ENCODE measurements at regions not wholly inside any gene's neighbourhood (a gene's known extent, or its start where the extent isn't known, plus 50 kb on each side); places are given as distances from the start of the nearest gene placed in this dataset.
"Not testable (repeated sequence)": the region's sequence is repeated elsewhere in the genome, so short reads cannot be mapped to it uniquely, and the experiment has no call there.

DNA sequence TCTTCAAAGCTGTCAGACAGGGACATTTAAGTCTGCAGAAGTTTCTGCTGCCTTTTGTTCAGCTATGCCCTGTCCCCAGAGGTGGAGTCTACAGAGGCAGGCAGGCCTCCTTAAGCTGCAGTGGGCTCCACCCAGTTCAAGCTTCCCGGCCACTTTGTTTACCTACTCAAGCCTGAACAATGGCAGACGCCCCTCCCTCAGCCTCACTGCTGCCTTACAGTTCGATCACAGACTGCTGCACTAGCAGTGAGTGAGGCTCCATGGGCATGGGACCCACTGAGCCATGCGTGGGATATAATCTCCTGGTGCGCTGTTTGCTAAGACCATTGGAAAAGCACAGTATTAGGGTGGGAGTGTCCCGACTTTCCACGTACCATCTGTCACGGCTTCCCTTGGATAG is 585.9 kb upstream of the HS3ST5 start:
- CTCF ChIA-PET, result not testable (repeated sequence)
- 99% methylated on average over 6 of the region's 8 CpGs for WGBS (ENCODE audit: insufficient coverage)

DNA sequence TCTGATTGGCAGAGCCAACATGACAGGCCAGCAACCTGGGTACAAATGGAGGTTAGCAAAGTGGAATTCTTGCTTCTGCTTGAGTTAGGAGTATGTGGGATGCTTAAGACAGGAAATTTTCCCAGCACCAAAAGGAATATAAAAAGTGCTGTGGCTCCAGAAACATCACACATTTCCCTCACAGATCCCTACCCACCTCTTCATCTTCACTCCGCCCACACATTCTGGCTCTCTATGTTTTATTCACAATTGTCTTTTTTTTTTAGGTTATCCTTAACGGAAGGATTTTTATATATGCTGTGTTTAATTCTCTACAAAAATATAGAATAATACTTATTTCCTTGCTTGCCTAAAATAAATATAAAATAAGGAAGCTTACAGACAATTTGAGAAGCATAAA is 563.3 kb upstream of the HS3ST5 start:
- no peak overlapping the region for H3K27ac ChIP-seq (ENCODE audit: insufficient read depth in 1 of 2, low read depth in 1 of 2, low read length in 2 of 2, poor library complexity in 1 of 2, severe bottlenecking in 2 of 2)
- no peak overlapping the region for H3K4me3 ChIP-seq (ENCODE audit: control insufficient read depth in 1 of 7, extremely low read depth in 1 of 7, insufficient read depth in 4 of 7, low read depth in 2 of 7, low read length in 6 of 7)
- H3K4me1 ChIP-seq (ENCODE audit: control extremely low read depth in 1 of 4, control insufficient read depth in 4 of 4, insufficient read depth in 4 of 4, low read length in 3 of 4), result no peaks in the 10 kb centered on the region
- DNase-seq, result no peak
- no peaks in the 10 kb centered on the region for H3K27me3 ChIP-seq (replicated peaks in 2 of 5; ENCODE audit: control insufficient read depth in 4 of 5, insufficient read depth in 5 of 5, low read length in 4 of 5)
- WGBS (ENCODE audit: insufficient coverage), result no CpG with 5 or more reads among the region's 2 CpGs
- ChIA-PET POLR2A (no interaction called here), CTCF (no interaction called here)
- H3K9me3 ChIP-seq (ENCODE audit: control extremely low read depth in 1 of 5, control insufficient read depth in 4 of 5, insufficient read depth in 2 of 5, low read depth in 1 of 5, low read length in 4 of 5), result no peaks in the 10 kb centered on the region
- no peaks in the 10 kb centered on the region for H3K36me3 ChIP-seq (ENCODE audit: control insufficient read depth in 4 of 4, insufficient read depth in 4 of 4, low read length in 3 of 4)

More for the DNA sequence above, 585.9 kb upstream of the HS3ST5 start:
- H3K9me3 ChIP-seq (ENCODE audit: control extremely low read depth in 1 of 5, control insufficient read depth in 4 of 5, insufficient read depth in 2 of 5, low read depth in 1 of 5, low read length in 4 of 5); H3K27ac ChIP-seq (ENCODE audit: insufficient read depth in 1 of 2, low read depth in 1 of 2, low read length in 2 of 2, poor library complexity in 1 of 2, severe bottlenecking in 2 of 2); DNase-seq; H3K4me1 ChIP-seq (ENCODE audit: control extremely low read depth in 1 of 4, control insufficient read depth in 4 of 4, insufficient read depth in 4 of 4, low read length in 3 of 4); H3K4me3 ChIP-seq (ENCODE audit: control insufficient read depth in 1 of 7, extremely low read depth in 1 of 7, insufficient read depth in 4 of 7, low read depth in 2 of 7, low read length in 6 of 7); POLR2A ChIA-PET; H3K27me3 ChIP-seq (replicated peaks in 2 of 5; ENCODE audit: control insufficient read depth in 4 of 5, insufficient read depth in 5 of 5, low read length in 4 of 5); H3K36me3 ChIP-seq (ENCODE audit: control insufficient read depth in 4 of 4, insufficient read depth in 4 of 4, low read length in 3 of 4): not testable (repeated sequence)

DNA sequence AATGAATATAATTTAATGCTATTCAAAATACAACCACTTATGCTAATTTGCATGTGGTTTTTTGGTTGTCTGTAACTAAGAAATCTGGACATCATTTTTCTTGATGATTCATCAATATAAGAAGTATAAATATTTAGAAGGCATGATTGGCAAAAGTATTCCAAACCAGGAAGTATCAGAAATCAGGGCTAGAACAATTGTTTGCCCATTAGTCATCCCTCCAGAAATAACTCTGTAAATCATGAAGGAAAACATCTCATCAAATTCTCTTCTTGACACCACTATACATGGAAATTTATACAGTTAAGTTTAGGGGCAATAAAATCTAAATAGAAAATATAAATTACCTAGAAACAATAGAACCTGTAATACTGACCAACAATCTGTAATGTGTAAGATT is 554.7 kb upstream of the HS3ST5 start:
- Histone ChIP-seq H3K27ac (ENCODE audit: insufficient read depth in 1 of 2, low read depth in 1 of 2, low read length in 2 of 2, poor library complexity in 1 of 2, severe bottlenecking in 2 of 2) (no peak overlapping the region), H3K4me1 (ENCODE audit: control extremely low read depth in 1 of 4, control insufficient read depth in 4 of 4, insufficient read depth in 4 of 4, low read length in 3 of 4) (no peaks in the 10 kb centered on the region), H3K36me3 (ENCODE audit: control insufficient read depth in 4 of 4, insufficient read depth in 4 of 4, low read length in 3 of 4) (no peaks in the 10 kb centered on the region), H3K4me3 (ENCODE audit: control insufficient read depth in 1 of 7, extremely low read depth in 1 of 7, insufficient read depth in 4 of 7, low read depth in 2 of 7, low read length in 6 of 7) (no peak overlapping the region), H3K27me3 (replicated peaks in 2 of 5; ENCODE audit: control insufficient read depth in 4 of 5, insufficient read depth in 5 of 5, low read length in 4 of 5) (no peaks in the 10 kb centered on the region), H3K9me3 (ENCODE audit: control extremely low read depth in 1 of 5, control insufficient read depth in 4 of 5, insufficient read depth in 2 of 5, low read depth in 1 of 5, low read length in 4 of 5) (peaks cover 0 to 6% (median 0%) of the 10 kb centered on the region in 5 experiments)
- ChIA-PET POLR2A (no interaction called here), CTCF (no interaction called here)
- no peak for DNase-seq

DNA sequence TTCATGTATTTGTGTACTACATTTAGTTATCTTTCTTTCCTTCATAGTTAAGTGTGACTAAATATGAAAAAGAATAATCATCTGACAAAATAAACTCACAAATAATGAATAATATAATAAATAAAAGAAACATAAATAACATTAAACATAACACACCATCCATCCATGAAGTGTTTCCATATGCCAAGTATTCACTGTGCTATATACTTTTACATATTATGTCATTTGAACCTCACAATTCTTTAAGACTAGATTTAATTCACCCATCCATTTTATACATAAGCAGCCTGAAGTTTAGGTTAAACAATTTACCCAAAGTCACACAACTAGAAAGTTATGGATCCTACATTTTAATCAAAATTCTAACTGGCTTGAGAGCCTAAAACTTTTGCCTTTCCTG is 549.4 kb upstream of the HS3ST5 start:
- H3K4me1 ChIP-seq (ENCODE audit: control extremely low read depth in 1 of 4, control insufficient read depth in 4 of 4, insufficient read depth in 4 of 4, low read length in 3 of 4), result no peaks in the 10 kb centered on the region
- ChIA-PET POLR2A (no interaction called here), CTCF (no interaction called here)
- H3K4me3 ChIP-seq (ENCODE audit: control insufficient read depth in 1 of 7, extremely low read depth in 1 of 7, insufficient read depth in 4 of 7, low read depth in 2 of 7, low read length in 6 of 7), result no peak overlapping the region
- H3K27me3 ChIP-seq (replicated peaks in 2 of 5; ENCODE audit: control insufficient read depth in 4 of 5, insufficient read depth in 5 of 5, low read length in 4 of 5), result no peaks in the 10 kb centered on the region
- no peaks in the 10 kb centered on the region for H3K9me3 ChIP-seq (ENCODE audit: control extremely low read depth in 1 of 5, control insufficient read depth in 4 of 5, insufficient read depth in 2 of 5, low read depth in 1 of 5, low read length in 4 of 5)
- H3K36me3 ChIP-seq (ENCODE audit: control insufficient read depth in 4 of 4, insufficient read depth in 4 of 4, low read length in 3 of 4), result no peaks in the 10 kb centered on the region
- H3K27ac ChIP-seq (ENCODE audit: insufficient read depth in 1 of 2, low read depth in 1 of 2, low read length in 2 of 2, poor library complexity in 1 of 2, severe bottlenecking in 2 of 2), result no peak overlapping the region
- no peak for DNase-seq

DNA sequence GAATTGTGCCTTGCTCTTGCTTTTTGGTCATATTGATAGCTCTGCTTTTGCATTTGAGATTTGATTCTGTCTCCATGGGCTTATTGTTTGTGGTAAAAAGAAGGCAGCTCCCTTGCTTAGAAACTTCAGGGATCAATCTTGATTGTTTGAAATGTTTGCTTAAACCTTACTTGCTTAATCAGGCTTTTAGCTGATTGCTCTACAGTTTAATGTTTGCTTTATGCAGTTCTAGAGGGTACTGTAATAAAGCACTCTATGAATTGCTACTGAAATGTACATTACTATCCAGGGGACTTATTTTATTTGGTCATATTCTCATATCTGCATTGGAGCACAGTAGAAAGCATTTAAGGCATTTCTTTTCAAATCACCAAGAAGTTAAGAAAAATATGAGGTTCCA is 545.4 kb upstream of the HS3ST5 start:
- CTCF ChIA-PET, result no interaction called here
- Histone ChIP-seq H3K4me1 (ENCODE audit: control extremely low read depth in 1 of 4, control insufficient read depth in 4 of 4, insufficient read depth in 4 of 4, low read length in 3 of 4) (no peaks in the 10 kb centered on the region), H3K9me3 (ENCODE audit: control extremely low read depth in 1 of 5, control insufficient read depth in 4 of 5, insufficient read depth in 2 of 5, low read depth in 1 of 5, low read length in 4 of 5) (no peaks in the 10 kb centered on the region), H3K27ac (ENCODE audit: insufficient read depth in 1 of 2, low read depth in 1 of 2, low read length in 2 of 2, poor library complexity in 1 of 2, severe bottlenecking in 2 of 2) (no peak overlapping the region), H3K27me3 (replicated peaks in 2 of 5; ENCODE audit: control insufficient read depth in 4 of 5, insufficient read depth in 5 of 5, low read length in 4 of 5) (no peaks in the 10 kb centered on the region), H3K36me3 (ENCODE audit: control insufficient read depth in 4 of 4, insufficient read depth in 4 of 4, low read length in 3 of 4) (no peaks in the 10 kb centered on the region), H3K4me3 (ENCODE audit: control insufficient read depth in 1 of 7, extremely low read depth in 1 of 7, insufficient read depth in 4 of 7, low read depth in 2 of 7, low read length in 6 of 7) (no peak overlapping the region)
- no peak for DNase-seq
- POLR2A ChIA-PET, result no interaction called here

DNA sequence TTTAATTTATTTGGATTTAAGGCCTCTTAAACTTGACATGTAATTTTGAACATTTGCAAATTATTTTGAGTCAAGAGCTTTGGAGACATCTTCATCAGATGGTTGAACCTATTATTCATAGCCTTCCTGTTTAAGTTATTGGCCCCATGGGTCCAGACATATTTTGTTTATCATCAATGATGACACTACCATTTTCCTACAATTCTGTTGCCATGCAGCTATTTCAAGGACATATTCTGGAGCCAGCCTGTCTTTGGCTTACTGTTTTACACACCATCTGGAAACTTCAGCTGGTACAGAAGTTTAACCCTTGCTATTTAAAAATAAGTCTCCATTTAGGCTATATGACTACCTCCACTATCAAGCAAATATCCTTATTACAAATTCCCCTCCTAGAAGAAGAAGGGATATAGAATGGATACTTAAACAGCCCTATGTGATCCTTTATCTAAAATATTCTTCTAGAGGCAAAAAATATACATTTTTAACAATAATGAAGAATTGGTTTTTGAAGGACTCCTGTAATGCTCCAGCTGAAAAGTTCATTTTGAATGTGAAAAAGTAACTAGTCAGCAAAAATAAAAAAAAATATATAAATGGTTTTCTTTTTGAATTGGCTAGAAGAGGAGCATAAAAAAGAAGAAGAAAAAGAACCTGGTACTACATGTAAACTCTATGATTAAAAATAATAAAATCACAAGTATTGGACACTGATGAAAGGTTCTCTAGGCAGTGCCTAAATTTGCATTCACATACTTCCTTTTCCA is 544.0 kb upstream of the HS3ST5 start:
- DNase-seq, result no peak
- ChIA-PET CTCF (interaction anchor here (1.4 kb wide), 1 partner anchor 9 kb away, joined by 3 read pairs; no protein-coding TSS in a partner anchor), POLR2A (no interaction called here)
- H3K9me3 ChIP-seq (ENCODE audit: control extremely low read depth in 1 of 5, control insufficient read depth in 4 of 5, insufficient read depth in 2 of 5, low read depth in 1 of 5, low read length in 4 of 5), result no peaks in the 10 kb centered on the region
- no peaks in the 10 kb centered on the region for H3K27me3 ChIP-seq (replicated peaks in 2 of 5; ENCODE audit: control insufficient read depth in 4 of 5, insufficient read depth in 5 of 5, low read length in 4 of 5)
- no peak overlapping the region for H3K27ac ChIP-seq (ENCODE audit: insufficient read depth in 1 of 2, low read depth in 1 of 2, low read length in 2 of 2, poor library complexity in 1 of 2, severe bottlenecking in 2 of 2)
- no peak overlapping the region for H3K4me3 ChIP-seq (ENCODE audit: control insufficient read depth in 1 of 7, extremely low read depth in 1 of 7, insufficient read depth in 4 of 7, low read depth in 2 of 7, low read length in 6 of 7)
- H3K4me1 ChIP-seq (ENCODE audit: control extremely low read depth in 1 of 4, control insufficient read depth in 4 of 4, insufficient read depth in 4 of 4, low read length in 3 of 4), result no peaks in the 10 kb centered on the region
- H3K36me3 ChIP-seq (ENCODE audit: control insufficient read depth in 4 of 4, insufficient read depth in 4 of 4, low read length in 3 of 4), result no peaks in the 10 kb centered on the region

DNA sequence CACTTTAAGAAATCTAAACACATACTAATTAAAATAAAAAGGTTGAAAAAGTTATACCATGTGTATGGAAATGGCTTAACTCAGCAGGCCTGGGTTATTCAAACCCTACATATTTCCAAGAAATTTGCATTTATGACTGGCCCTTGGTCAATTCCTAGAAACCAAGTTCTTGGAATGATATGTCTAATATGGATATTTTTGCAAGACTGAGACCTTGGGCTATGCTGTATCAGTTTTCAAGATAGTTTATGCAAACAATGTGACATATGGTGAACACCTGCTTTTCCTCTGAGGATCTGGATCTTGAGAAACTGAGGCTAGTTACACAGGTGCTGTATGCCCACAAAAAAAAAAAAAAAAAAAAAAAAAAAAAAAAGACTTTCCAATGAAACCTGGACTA is 536.9 kb upstream of the HS3ST5 start:
- Histone ChIP-seq H3K27me3 (replicated peaks in 2 of 5; ENCODE audit: control insufficient read depth in 4 of 5, insufficient read depth in 5 of 5, low read length in 4 of 5) (no peaks in the 10 kb centered on the region), H3K4me1 (ENCODE audit: control extremely low read depth in 1 of 4, control insufficient read depth in 4 of 4, insufficient read depth in 4 of 4, low read length in 3 of 4) (no peaks in the 10 kb centered on the region), H3K4me3 (ENCODE audit: control insufficient read depth in 1 of 7, extremely low read depth in 1 of 7, insufficient read depth in 4 of 7, low read depth in 2 of 7, low read length in 6 of 7) (no peak overlapping the region), H3K36me3 (ENCODE audit: control insufficient read depth in 4 of 4, insufficient read depth in 4 of 4, low read length in 3 of 4) (no peaks in the 10 kb centered on the region), H3K9me3 (ENCODE audit: control extremely low read depth in 1 of 5, control insufficient read depth in 4 of 5, insufficient read depth in 2 of 5, low read depth in 1 of 5, low read length in 4 of 5) (no peaks in the 10 kb centered on the region), H3K27ac (ENCODE audit: insufficient read depth in 1 of 2, low read depth in 1 of 2, low read length in 2 of 2, poor library complexity in 1 of 2, severe bottlenecking in 2 of 2) (no peak overlapping the region)
- ChIA-PET POLR2A (no interaction called here), CTCF (no interaction called here)
- DNase-seq, result no peak
